WTC11 (cell line): ENCODE measurements at regions not wholly inside any gene's neighbourhood (a gene's known extent, or its start where the extent isn't known, plus 50 kb on each side); places are given as distances from the start of the nearest gene placed in this dataset.

Source experiments
- ATAC-seq: fragments of 200-7000 bp; cut with Tn5 transposase; 2 replicates; pipeline ENCODE4 v1.10.0; 2021; ENCODE audit warnings: mild to moderate bottlenecking, moderate library complexity
- CTCF ChIA-PET: fragments of 300-600 bp; sonication (Branson Sonifier 250); formaldehyde crosslinking; loops from one replicate; lab custom pipeline; 2021; ENCODE audit warnings: antibody characterized with exemption; lab: Charles Lee
- POLR2A ChIA-PET: fragments of 350-600 bp; sonication (Branson Sonifier 250); formaldehyde crosslinking; loops from one replicate; lab custom pipeline; 2021; ENCODE audit warnings: antibody characterized with exemption; lab: Charles Lee
- DNase-seq: peaks from one replicate; pipeline ENCODE4 v3.0.0; 2021; ENCODE audit warnings: low spot score
- H3K27ac Mint-ChIP-seq: 2 replicates; pipeline ENCODE4 v1.8.0; 2021; ENCODE audit warnings: mixed read lengths
- H3K27me3 Mint-ChIP-seq: 2 replicates; pipeline ENCODE4 v1.8.0; 2021; ENCODE audit warnings: low read depth, mild to moderate bottlenecking, moderate library complexity, mixed read lengths
- H3K36me3 Mint-ChIP-seq: 2 replicates; pipeline ENCODE4 v1.8.0; 2021; ENCODE audit warnings: mixed read lengths
- H3K4me1 Mint-ChIP-seq: 2 replicates; pipeline ENCODE4 v1.8.0; 2022; ENCODE audit warnings: mixed read lengths
- H3K4me3 Mint-ChIP-seq: 2 replicates; pipeline ENCODE4 v1.8.0; 2021; ENCODE audit warnings: mild to moderate bottlenecking, moderate library complexity, mixed read lengths
- H3K9me3 Mint-ChIP-seq: 2 replicates; pipeline ENCODE4 v1.8.0; 2021; ENCODE audit warnings: mixed read lengths
- AR ChIP-seq: fragments of 250-450 bp; sonication (Bioruptor Pico); IDR thresholded peaks from 2 replicates; pipeline ENCODE4 v1.9.0; 2021; ENCODE audit warnings: mild to moderate bottlenecking
- ATF1 ChIP-seq: sonication (generic); formaldehyde crosslinking; IDR thresholded peaks from 2 replicates; pipeline ENCODE4 v1.8.1; 2023; ENCODE audit warnings: mild to moderate bottlenecking, moderate library complexity, missing genetic modification reagents
- E2F1 ChIP-seq: sonication (generic); formaldehyde crosslinking; IDR thresholded peaks from 2 replicates; pipeline ENCODE4 v1.8.0; 2022; ENCODE audit warnings: mild to moderate bottlenecking, missing genetic modification reagents
- E2F5 ChIP-seq: sonication (generic); formaldehyde crosslinking; IDR thresholded peaks from 2 replicates; pipeline ENCODE4 v1.8.1; 2022; ENCODE audit warnings: mild to moderate bottlenecking, moderate library complexity, missing genetic modification reagents
- ELF4 ChIP-seq: sonication (generic); formaldehyde crosslinking; IDR thresholded peaks from 2 replicates; pipeline ENCODE4 v1.8.1; 2022; ENCODE audit warnings: low read depth, mild to moderate bottlenecking, moderate library complexity, missing genetic modification reagents
- FOXJ3 ChIP-seq: sonication (generic); formaldehyde crosslinking; IDR thresholded peaks from 2 replicates; pipeline ENCODE4 v1.9.0; 2021; ENCODE audit warnings: missing genetic modification reagents, mild to moderate bottlenecking, borderline replicate concordance
- FOXP1 ChIP-seq: sonication (generic); formaldehyde crosslinking; IDR thresholded peaks from 2 replicates; pipeline ENCODE4 v1.8.0; 2022; ENCODE audit warnings: missing genetic modification reagents, mild to moderate bottlenecking, moderate library complexity, borderline replicate concordance
- GABPB1 ChIP-seq: sonication (generic); formaldehyde crosslinking; IDR thresholded peaks from 2 replicates; pipeline ENCODE4 v1.8.1; 2023; ENCODE audit warnings: mild to moderate bottlenecking, missing genetic modification reagents
- GRHL2 ChIP-seq: fragments of 250-450 bp; sonication (Bioruptor Pico); IDR thresholded peaks from 2 replicates; pipeline ENCODE4 v1.8.0; 2022; ENCODE audit warnings: mild to moderate bottlenecking, moderate library complexity; ENCODE audit not compliant: insufficient replicate concordance, severe bottlenecking
- IRF1 ChIP-seq: sonication (generic); formaldehyde crosslinking; IDR thresholded peaks from 2 replicates; pipeline ENCODE4 v1.8.0; 2023; ENCODE audit warnings: missing genetic modification reagents
- MLX ChIP-seq: sonication (generic); formaldehyde crosslinking; IDR thresholded peaks from 2 replicates; pipeline ENCODE4 v1.8.1; 2023; ENCODE audit warnings: mild to moderate bottlenecking, missing genetic modification reagents, moderate library complexity
- NFATC4 ChIP-seq: fragments of 250-450 bp; sonication (Bioruptor Pico); IDR thresholded peaks from 2 replicates; pipeline ENCODE4 v1.9.0; 2021; ENCODE audit warnings: mild to moderate bottlenecking
- NR2C2 ChIP-seq: sonication (generic); formaldehyde crosslinking; IDR thresholded peaks from 2 replicates; pipeline ENCODE4 v1.8.0; 2022; ENCODE audit warnings: mild to moderate bottlenecking, missing genetic modification reagents
- NR3C1 ChIP-seq: sonication (generic); formaldehyde crosslinking; conservative IDR thresholded peaks from 2 replicates; pipeline ENCODE4 v1.8.1; 2023; ENCODE audit warnings: low read depth, mild to moderate bottlenecking, missing genetic modification reagents
- PREB ChIP-seq: sonication (generic); formaldehyde crosslinking; IDR thresholded peaks from 2 replicates; pipeline ENCODE4 v1.8.1; 2022; ENCODE audit warnings: mild to moderate bottlenecking, missing genetic modification reagents, moderate library complexity, borderline replicate concordance
- RORB ChIP-seq: fragments of 250-450 bp; sonication (Bioruptor Pico); IDR thresholded peaks from 2 replicates; pipeline ENCODE4 v1.9.0; 2021; ENCODE audit warnings: mild to moderate bottlenecking
- TEAD4 ChIP-seq: sonication (generic); formaldehyde crosslinking; IDR thresholded peaks from 2 replicates; pipeline ENCODE4 v1.8.0; 2022; ENCODE audit warnings: mild to moderate bottlenecking, missing genetic modification reagents
- ZNF281 ChIP-seq: sonication (generic); formaldehyde crosslinking; IDR thresholded peaks from 2 replicates; pipeline ENCODE4 v1.8.0; 2023; ENCODE audit warnings: mild to moderate bottlenecking, missing genetic modification reagents
- ZNF317 ChIP-seq: sonication (generic); formaldehyde crosslinking; IDR thresholded peaks from 2 replicates; pipeline ENCODE4 v1.8.1; 2023; ENCODE audit warnings: low read depth, mild to moderate bottlenecking, moderate library complexity, missing genetic modification reagents, borderline replicate concordance

GRCh38 chr2:42856106-42856860, 63.9 kb upstream of the HAAO start (continued):
- TF ChIP-seq E2F5 (no peak), ELF4 (no peak), GABPB1 (CRISPR knock-in tag) (no peak)
- TF ChIP-seq, all 79 proteins: peak for 0

GRCh38 chr2:42855221-42855970, 63.0 kb upstream of the HAAO start:
- ChIA-PET CTCF (interaction anchor here (0.8 to 2.1 kb wide), 4 partner anchors 19 to 74 kb away, joined by 3 to 5 read pairs (median 4); no protein-coding TSS in a partner anchor), POLR2A (no interaction called here)
- no peak for DNase-seq
- H3K9me3 Mint-ChIP-seq: no peaks in the 10 kb centered on the region
- peaks cover 3% of the 10 kb centered on the region for H3K4me1 Mint-ChIP-seq
- H3K27ac Mint-ChIP-seq: no peak overlapping the region
- ATAC-seq: no peak
- TF ChIP-seq NR2C2 (CRISPR knock-in tag): no peak
- TF ChIP-seq RORB (CRISPR knock-in tag): no peak
- TF ChIP-seq ATF1 (CRISPR knock-in tag): no peak
- TF ChIP-seq GRHL2: no peak
- no peak for TF ChIP-seq FOXJ3 (CRISPR knock-in tag)
- TF ChIP-seq E2F1: no peak
- no peak for TF ChIP-seq PREB (CRISPR knock-in tag)
- no peak for TF ChIP-seq AR (CRISPR knock-in tag)
- TF ChIP-seq ZNF281: no peak
- no peak for TF ChIP-seq IRF1 (CRISPR knock-in tag)
- no peak for TF ChIP-seq FOXP1
- no peak for TF ChIP-seq NFATC4 (CRISPR knock-in tag)
- no peak for TF ChIP-seq NR3C1
- TF ChIP-seq MLX (CRISPR knock-in tag): no peak
- no peak for TF ChIP-seq ZNF317 (CRISPR knock-in tag)
- TF ChIP-seq TEAD4 (CRISPR knock-in tag): no peak
- TF ChIP-seq, all 79 proteins: peak for 0
- Mint-ChIP-seq H3K4me3 (no peak overlapping the region), H3K36me3 (no peaks in the 10 kb centered on the region), H3K27me3 (no peaks in the 10 kb centered on the region; the same call in 1 of the 2 replicates)
